ENCODE measurements at regions not wholly inside any gene's neighbourhood (a gene's known extent, or its start where the extent isn't known, plus 50 kb on each side); places are given as distances from the start of the nearest gene placed in this dataset.
"Not testable (repeated sequence)": the region's sequence is repeated elsewhere in the genome, so short reads cannot be mapped to it uniquely, and the experiment has no call there.

GRCh38 chr2:7758073-7758759 lies 841.0 kb downstream of the RNF144A start:
- no peak for DNase-seq (ENCODE audit: low read depth in 3 of 3)

GRCh38 chr2:7759898-7760297 lies 842.7 kb downstream of the RNF144A start:
- DNase-seq (ENCODE audit: low read depth in 3 of 3): no peak

GRCh38 chr2:7763418-7763817 lies 846.2 kb downstream of the RNF144A start:
- not testable (repeated sequence) for DNase-seq (ENCODE audit: low read depth in 3 of 3)

- no peak for DNase-seq (ENCODE audit: low read depth in 3 of 3)
These were observed 848.0 kb downstream of the RNF144A start for GRCh38 chr2:7765236-7765635.

DNA sequence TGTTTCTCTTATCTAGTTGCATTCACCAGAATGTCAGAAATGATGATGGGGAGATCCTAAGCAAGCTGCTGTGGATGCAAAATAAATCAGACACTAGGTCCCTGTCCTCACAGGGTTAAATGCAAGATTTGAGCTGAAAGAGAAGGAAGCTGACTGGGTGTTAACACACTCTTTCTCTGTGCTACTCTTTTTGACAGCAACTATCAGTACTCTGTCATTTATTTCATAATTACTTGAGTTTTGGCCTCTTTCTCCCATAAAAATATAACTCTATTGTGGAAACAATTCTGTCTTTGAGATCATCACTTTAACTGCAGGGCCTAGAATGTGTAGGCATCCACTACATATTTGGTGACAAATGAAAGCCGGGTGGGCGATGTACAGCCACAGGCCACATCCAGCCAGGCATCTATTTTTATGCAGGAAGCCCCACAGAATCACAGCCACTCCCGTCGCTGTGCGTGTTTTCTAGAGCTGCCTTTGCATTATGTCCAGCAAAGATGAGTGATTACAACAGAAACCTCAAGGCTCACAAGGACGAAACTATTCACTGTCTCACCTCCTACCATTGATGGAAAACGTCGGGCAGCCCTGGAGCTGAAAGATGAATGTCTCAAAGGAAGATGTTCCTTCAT lies 849.0 kb downstream of the RNF144A start:
- DNase-seq (ENCODE audit: low read depth in 3 of 3): no peak

DNA sequence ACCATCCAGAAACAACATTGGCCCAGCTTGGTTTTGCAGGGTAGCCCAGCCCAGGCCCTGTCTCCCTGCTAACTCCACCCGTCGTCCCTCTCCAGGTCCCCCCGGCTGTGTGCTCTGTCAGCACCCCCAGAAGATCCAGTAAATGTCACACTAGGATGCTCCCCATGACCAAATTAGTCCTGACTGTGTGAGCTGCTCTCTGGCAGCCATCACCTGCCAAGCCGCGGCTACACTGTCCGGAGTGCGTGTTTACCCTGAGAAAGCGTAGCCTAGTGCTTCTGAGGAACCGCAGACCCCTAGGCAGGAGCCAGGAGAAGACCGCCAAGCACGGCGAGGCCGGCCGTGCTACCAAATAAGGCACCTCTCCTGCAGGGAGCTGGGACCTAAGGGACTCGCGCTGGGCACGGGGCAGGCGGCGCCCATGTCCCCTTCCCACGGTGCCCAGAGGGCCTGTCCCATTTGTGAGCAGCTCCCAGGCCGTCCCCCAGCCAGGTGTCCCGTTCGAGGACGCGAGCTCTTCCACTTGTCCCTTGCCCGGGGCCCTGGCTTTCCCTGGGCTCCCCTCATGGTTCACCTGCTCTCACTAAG lies 849.9 kb downstream of the RNF144A start:
- no peak for DNase-seq (ENCODE audit: low read depth in 3 of 3)

DNA sequence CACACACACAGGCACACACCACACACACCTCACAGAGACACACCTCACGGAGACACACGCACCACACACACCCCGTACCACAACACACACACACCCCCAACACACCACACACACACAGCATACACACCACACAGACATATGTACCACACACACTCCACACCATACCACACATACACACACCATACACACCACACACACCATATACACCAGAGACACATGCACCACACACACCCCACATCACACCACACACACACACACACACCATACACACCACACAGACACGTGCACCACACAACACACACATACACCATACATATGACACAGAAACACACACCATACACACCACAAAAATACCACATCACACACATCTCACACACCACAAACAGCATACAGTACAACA lies 850.7 kb downstream of the RNF144A start:
- DNase-seq (ENCODE audit: low read depth in 3 of 3): no peak

DNA sequence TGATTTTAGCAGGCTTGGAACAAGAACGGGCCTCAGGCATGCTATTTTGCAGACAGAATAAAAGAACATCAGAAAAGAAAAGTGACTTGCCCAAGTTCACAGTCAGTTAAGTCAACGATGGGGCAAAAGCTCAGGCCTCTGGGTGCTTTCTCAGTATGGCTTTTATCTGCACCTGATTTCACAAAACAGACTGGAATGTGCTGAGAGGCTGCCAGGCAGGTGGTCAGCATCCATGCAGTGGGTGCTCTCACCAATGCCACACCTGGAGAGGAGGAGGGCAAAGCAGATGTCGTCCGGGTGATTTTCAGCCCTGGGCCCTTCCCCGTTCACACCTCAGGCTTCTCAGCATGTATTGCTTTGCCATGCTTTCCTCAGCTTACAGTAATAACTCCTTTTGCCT lies 854.6 kb downstream of the RNF144A start:
- DNase-seq (ENCODE audit: low read depth in 3 of 3): no peak

GRCh38 chr2:7773362-7774360 lies 856.4 kb downstream of the RNF144A start:
- DNase-seq (ENCODE audit: low read depth in 3 of 3): no peak

- DNase-seq (ENCODE audit: low read depth in 3 of 3): no peak
These were observed 857.3 kb downstream of the RNF144A start for GRCh38 chr2:7774481-7774880.

- no peak for DNase-seq (ENCODE audit: low read depth in 3 of 3)
These were observed 860.5 kb downstream of the RNF144A start for GRCh38 chr2:7777668-7778067.

GRCh38 chr2:7780321-7780720 lies 863.1 kb downstream of the RNF144A start:
- no peak for DNase-seq (ENCODE audit: low read depth in 3 of 3)

DNA sequence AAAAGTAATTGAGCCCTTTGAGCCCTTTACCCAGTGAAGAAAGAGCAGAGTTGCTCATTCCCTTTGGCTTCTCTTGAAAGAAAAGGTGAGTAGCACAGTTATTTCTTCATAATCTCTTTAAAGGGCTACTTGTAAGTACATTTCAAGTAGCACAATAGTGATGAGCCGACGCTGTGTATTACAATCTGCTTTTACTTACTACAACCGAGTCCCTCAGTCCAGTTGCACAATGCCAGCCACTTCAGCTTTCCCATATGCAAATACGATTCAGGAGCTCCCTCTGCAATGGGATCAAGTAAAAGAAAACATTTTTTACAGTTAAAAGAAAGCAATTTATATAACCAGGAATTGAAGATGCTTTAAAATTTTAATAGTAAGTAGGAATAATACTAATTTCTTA lies 868.5 kb downstream of the RNF144A start:
- DNase-seq (ENCODE audit: low read depth in 3 of 3): no peak

GRCh38 chr2:7788736-7789135 lies 871.5 kb downstream of the RNF144A start:
- no peak for DNase-seq (ENCODE audit: low read depth in 3 of 3)

- no peak for DNase-seq (ENCODE audit: low read depth in 3 of 3)
These were observed 874.9 kb downstream of the RNF144A start for GRCh38 chr2:7792031-7792651.

GRCh38 chr2:7795778-7796563 lies 878.8 kb downstream of the RNF144A start:
- no peak for DNase-seq (ENCODE audit: low read depth in 3 of 3)

DNA sequence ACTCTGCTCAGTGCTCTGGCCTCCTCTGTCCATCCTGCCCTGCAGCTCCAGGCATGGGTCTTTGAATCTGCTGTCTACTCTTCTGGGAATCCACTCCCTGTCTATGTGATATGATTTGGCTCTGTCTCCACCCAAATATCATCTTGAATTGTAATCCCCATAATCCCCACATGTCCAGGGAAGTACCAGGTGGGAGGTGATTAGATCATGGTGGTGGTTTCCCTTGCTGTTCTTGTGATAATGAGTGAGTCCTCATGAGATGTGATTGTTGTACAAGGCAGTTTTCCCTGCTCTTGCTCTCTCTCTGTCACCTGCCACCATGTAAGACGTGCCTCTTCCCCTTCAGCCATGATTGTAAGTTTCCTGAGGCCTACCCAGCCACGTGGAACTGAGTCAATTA lies 881.8 kb upstream of the ID2 start:
- DNase-seq (ENCODE audit: low read depth in 3 of 3): no peak

- DNase-seq (ENCODE audit: low read depth in 3 of 3): no peak
These were observed 880.6 kb upstream of the ID2 start for GRCh38 chr2:7801212-7801611.

DNA sequence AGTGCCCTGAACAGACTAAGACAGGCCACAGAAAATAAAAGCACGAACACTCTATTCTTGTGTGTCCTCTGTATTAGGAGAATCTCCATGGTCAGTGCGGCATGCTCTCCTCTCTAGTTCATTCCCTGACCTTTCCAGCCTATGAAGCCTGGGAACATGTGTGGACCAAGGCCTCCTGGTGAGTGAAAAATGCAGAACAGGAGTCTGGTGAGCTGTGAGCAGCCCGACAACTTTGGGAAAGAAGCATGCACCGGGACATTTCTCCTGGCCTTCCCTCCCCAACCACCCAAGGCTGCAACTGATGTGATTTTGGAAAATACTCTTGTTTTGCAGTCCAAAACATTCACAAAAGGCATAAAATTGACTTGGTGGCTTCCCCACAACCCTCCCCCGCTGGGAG lies 878.3 kb upstream of the ID2 start:
- DNase-seq (ENCODE audit: low read depth in 3 of 3): no peak

DNA sequence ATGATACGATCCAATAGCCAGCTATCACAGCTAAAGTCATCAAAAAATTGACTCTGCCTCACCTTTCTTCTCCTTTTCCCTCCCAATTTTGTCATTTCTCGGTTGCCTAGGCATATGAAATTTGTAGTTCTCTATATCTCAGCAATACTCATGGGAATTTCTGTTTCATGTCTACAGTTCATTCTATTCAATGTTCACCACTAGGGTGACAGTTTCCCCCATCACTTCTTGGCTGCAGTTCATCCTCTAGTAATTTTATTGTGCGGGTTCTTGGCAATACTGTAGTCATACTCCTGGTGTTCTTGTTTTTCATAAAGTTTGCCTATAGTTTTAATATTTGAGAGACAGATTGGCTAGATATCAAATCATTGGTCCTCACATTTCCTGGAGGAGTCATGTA lies 872.2 kb upstream of the ID2 start:
- no peak for DNase-seq (ENCODE audit: low read depth in 3 of 3)

DNA sequence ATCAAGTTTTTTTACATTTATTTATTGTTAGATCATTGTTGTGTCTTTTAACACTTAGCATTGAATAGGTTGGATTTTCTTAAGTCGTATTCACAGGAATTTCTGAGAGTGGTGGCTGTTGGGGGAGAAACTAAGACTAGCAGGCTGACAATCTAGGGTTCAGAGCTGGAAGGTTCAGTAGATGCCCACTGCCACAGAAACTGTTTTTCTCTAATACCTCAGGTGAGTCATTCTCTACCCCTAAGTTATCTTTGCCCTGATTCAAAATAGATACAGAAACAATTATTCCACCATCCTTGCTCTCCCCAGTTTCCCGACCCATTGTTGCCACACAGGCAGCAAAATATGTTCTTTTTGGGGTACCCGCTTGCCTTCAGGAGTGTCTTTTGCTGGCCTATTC lies 870.8 kb upstream of the ID2 start:
- no peak for DNase-seq (ENCODE audit: low read depth in 3 of 3)
